Esophagus squamous epithelium (tissue), 5 donors: ENCODE measurements at regions not wholly inside any gene's neighbourhood (a gene's known extent, or its start where the extent isn't known, plus 50 kb on each side); places are given as distances from the start of the nearest gene placed in this dataset.

Source experiments
- DNase-seq: peaks from one replicate; lab custom pipeline; 2025; lab: John Stamatoyannopoulos, UW
- H3K27ac ChIP-seq, 4 donors: fragments of 200-600 bp; sonication (generic); one replicate each; pipeline ENCODE4 v1.5.1; 2016 to 2019; ENCODE audit warnings: mild to moderate bottlenecking in 1 of 4
- H3K27me3 ChIP-seq, 4 donors: fragments of 200-600 bp; sonication (generic); 1 replicate in 3 of 4; 2 replicates in 1 of 4; pipeline versions ENCODE4 v1.5.1 to v1.6.0; 2017 to 2021; ENCODE audit warnings: antibody characterized with exemption in 1 of 4
- H3K36me3 ChIP-seq, 3 donors: fragments of 200-600 bp; sonication (generic); one replicate each; pipeline ENCODE4 v1.5.1; 2016 to 2019
- H3K4me1 ChIP-seq, 3 donors: fragments of 200-600 bp; sonication (generic); one replicate each; pipeline ENCODE4 v1.5.1; 2017 to 2019
- H3K4me3 ChIP-seq, 4 donors: fragments of 200-600 bp; sonication (generic); 1 replicate in 3 of 4; 2 replicates in 1 of 4; pipeline ENCODE4 v1.5.1; 2016 to 2019; ENCODE audit warnings: mild to moderate bottlenecking in 2 of 4, moderate library complexity in 1 of 4
- H3K9me3 ChIP-seq, 3 donors: fragments of 200-600 bp; sonication (generic); one replicate each; pipeline ENCODE4 v1.5.1; 2016 to 2019
- CTCF ChIP-seq, 6 experiments: fragments of 450-650 bp in 4 of 6; fragments of 200-600 bp in 2 of 6; sonication (generic) in 2 of 6; IDR thresholded peaks; one replicate each; pipeline ENCODE4 v1.5.1; 2016 to 2019; ENCODE audit warnings: antibody characterized with exemption in 6 of 6, mild to moderate bottlenecking in 4 of 6, moderate library complexity in 4 of 6
- POLR2A ChIP-seq, 4 donors: fragments of 450-650 bp; IDR thresholded peaks; one replicate each; pipeline ENCODE4 v1.6.1; 2017; ENCODE audit warnings: antibody characterized with exemption in 4 of 4, mild to moderate bottlenecking in 4 of 4, moderate library complexity in 3 of 4
- WGBS, 2 donors: methylation state at CpG; one replicate each; pipeline ENCODE4 v1.1.5; 2018; 5-methylcytosine and 5-hydroxymethylcytosine counted together
- intact Hi-C: fragments of 100-400 bp; cut with DNase I; formaldehyde crosslinking; loops from one replicate; pipeline ENCODE4 v1.15.0; 2022
- donor health status: DM: yes; HTN: yes; CAD: no.

- no peak for TF ChIP-seq POLR2A (IDR thresholded peaks at IDR 0.05)
- TF ChIP-seq CTCF (IDR thresholded peaks at IDR 0.05): no peak
- no peak for DNase-seq
- Histone ChIP-seq H3K36me3 (no peaks in the 10 kb centered on the region), H3K4me1 (no peaks in the 10 kb centered on the region), H3K4me3 (no peak overlapping the region), H3K27ac (no peak overlapping the region), H3K27me3 (no peaks in the 10 kb centered on the region), H3K9me3 (peaks cover 0 to 20% (median 4%) of the 10 kb centered on the region in 3 donors)
- WGBS, 2 donors: 63 to 66% methylated on average over 4 of the region's 4 CpGs
- intact Hi-C loops: no loop called here
Measured at GRCh38 chr5:26802944-26803343, 235.4 kb downstream of the CDH9 start.

GRCh38 chr5:26791433-26791832 is 247.0 kb downstream of the CDH9 start:
- intact Hi-C loops: no loop called here
- H3K27ac ChIP-seq: no peak overlapping the region
- H3K36me3 ChIP-seq: no peaks in the 10 kb centered on the region
- H3K27me3 ChIP-seq: no peaks in the 10 kb centered on the region
- H3K9me3 ChIP-seq: peaks cover 0 to 3% (median 0%) of the 10 kb centered on the region in 3 donors
- no peak for DNase-seq
- 61 to 68% methylated on average over 1 of the region's 1 CpG for WGBS, 2 donors
- no peaks in the 10 kb centered on the region for H3K4me1 ChIP-seq
- TF ChIP-seq CTCF (IDR thresholded peaks at IDR 0.05): no peak
- no peak for TF ChIP-seq POLR2A (IDR thresholded peaks at IDR 0.05)
- no peak overlapping the region for H3K4me3 ChIP-seq

- Histone ChIP-seq H3K27me3 (no peaks in the 10 kb centered on the region), H3K4me1 (no peaks in the 10 kb centered on the region), H3K9me3 (peaks cover 0 to 3% (median 0%) of the 10 kb centered on the region in 3 donors), H3K36me3 (no peaks in the 10 kb centered on the region), H3K27ac (no peak overlapping the region), H3K4me3 (no peak overlapping the region)
- intact Hi-C loops: no loop called here
- no peak for DNase-seq
- 38 to 53% methylated on average over 3 of the region's 3 CpGs for WGBS, 2 donors
- TF ChIP-seq POLR2A (IDR thresholded peaks at IDR 0.05): no peak
- no peak for TF ChIP-seq CTCF (IDR thresholded peaks at IDR 0.05)
Measured at GRCh38 chr5:26791021-26791420, 247.4 kb downstream of the CDH9 start.

- no peaks in the 10 kb centered on the region for H3K36me3 ChIP-seq
- DNase-seq: no peak
- TF ChIP-seq CTCF (IDR thresholded peaks at IDR 0.05): no peak
- no peak for TF ChIP-seq POLR2A (IDR thresholded peaks at IDR 0.05)
- WGBS, 2 donors: 35 to 36% methylated on average over 3 of the region's 3 CpGs
- intact Hi-C loops: no loop called here
- no peak overlapping the region for H3K4me3 ChIP-seq
- H3K27me3 ChIP-seq: no peaks in the 10 kb centered on the region
- no peaks in the 10 kb centered on the region for H3K9me3 ChIP-seq
- no peak overlapping the region for H3K27ac ChIP-seq
- no peaks in the 10 kb centered on the region for H3K4me1 ChIP-seq
Measured at GRCh38 chr5:26763215-26763614, 275.2 kb downstream of the CDH9 start.

GRCh38 chr5:26761446-26761845 is 276.9 kb downstream of the CDH9 start:
- Histone ChIP-seq H3K4me3 (no peak overlapping the region), H3K36me3 (no peaks in the 10 kb centered on the region), H3K4me1 (no peaks in the 10 kb centered on the region), H3K27ac (no peak overlapping the region), H3K9me3 (no peaks in the 10 kb centered on the region), H3K27me3 (no peaks in the 10 kb centered on the region)
- 78 to 80% methylated on average over 4 of the region's 4 CpGs for WGBS, 2 donors
- no peak for TF ChIP-seq POLR2A (IDR thresholded peaks at IDR 0.05)
- TF ChIP-seq CTCF (IDR thresholded peaks at IDR 0.05): no peak
- DNase-seq: no peak
- intact Hi-C loops: no loop called here
